GM19455 (cell line): ENCODE measurements at regions not wholly inside any gene's neighbourhood (a gene's known extent, or its start where the extent isn't known, plus 50 kb on each side); places are given as distances from the start of the nearest gene placed in this dataset.
A peak's percentile ranks its signal among the peaks of the same experiment; 100 is the strongest.

ENCODE experiments used
- ATAC-seq: cut with Tn5 transposase; IDR thresholded peaks from one replicate; pipeline ENCODE4 v1.9.1; 2021; ENCODE audit not compliant: unreplicated experiment

- ATAC-seq: no peak
These were observed 229.3 kb downstream of the SNX18 start for GRCh38 chr5:54746777-54747398.

GRCh38 chr5:54746346-54746745 lies 228.8 kb downstream of the SNX18 start:
- no peak for ATAC-seq

- no peak for ATAC-seq
These were observed 228.0 kb downstream of the SNX18 start for GRCh38 chr5:54745599-54745998.

GRCh38 chr5:54743997-54744788 lies 226.6 kb downstream of the SNX18 start:
- peak; percentile 76 for ATAC-seq

- ATAC-seq: no peak
These were observed 226.0 kb downstream of the SNX18 start for GRCh38 chr5:54743581-54743980.

GRCh38 chr5:54742417-54742891 lies 224.9 kb downstream of the SNX18 start:
- no peak for ATAC-seq

GRCh38 chr5:54741711-54742110 lies 224.2 kb downstream of the SNX18 start:
- no peak for ATAC-seq

GRCh38 chr5:54740141-54740540 lies 222.6 kb downstream of the SNX18 start:
- ATAC-seq: no peak

GRCh38 chr5:54739371-54739770 lies 221.8 kb downstream of the SNX18 start:
- no peak for ATAC-seq

- no peak for ATAC-seq
These were observed 221.4 kb downstream of the SNX18 start for GRCh38 chr5:54738973-54739367.

- ATAC-seq: no peak
These were observed 220.8 kb downstream of the SNX18 start for GRCh38 chr5:54738118-54738972.

- no peak for ATAC-seq
These were observed 218.6 kb downstream of the SNX18 start for GRCh38 chr5:54736003-54736797.

GRCh38 chr5:54733101-54733500 lies 215.5 kb downstream of the SNX18 start:
- no peak for ATAC-seq

- ATAC-seq: no peak
These were observed 214.5 kb downstream of the SNX18 start for GRCh38 chr5:54732108-54732507.

- no peak for ATAC-seq
These were observed 211.0 kb downstream of the SNX18 start for GRCh38 chr5:54728588-54728915.

- no peak for ATAC-seq
These were observed 210.5 kb downstream of the SNX18 start for GRCh38 chr5:54727874-54728587.

- no peak for ATAC-seq
These were observed 208.1 kb downstream of the SNX18 start for GRCh38 chr5:54725391-54726280.

- ATAC-seq: no peak
These were observed 205.4 kb downstream of the SNX18 start for GRCh38 chr5:54722846-54723433.
